HG03066 (cell line): ENCODE measurements at regions not wholly inside any gene's neighbourhood (a gene's known extent, or its start where the extent isn't known, plus 50 kb on each side); places are given as distances from the start of the nearest gene placed in this dataset.

Experiments
- ATAC-seq: cut with Tn5 transposase; IDR thresholded peaks from one replicate; pipeline ENCODE4 v1.9.1; 2021; ENCODE audit warnings: low read depth; ENCODE audit not compliant: unreplicated experiment

DNA sequence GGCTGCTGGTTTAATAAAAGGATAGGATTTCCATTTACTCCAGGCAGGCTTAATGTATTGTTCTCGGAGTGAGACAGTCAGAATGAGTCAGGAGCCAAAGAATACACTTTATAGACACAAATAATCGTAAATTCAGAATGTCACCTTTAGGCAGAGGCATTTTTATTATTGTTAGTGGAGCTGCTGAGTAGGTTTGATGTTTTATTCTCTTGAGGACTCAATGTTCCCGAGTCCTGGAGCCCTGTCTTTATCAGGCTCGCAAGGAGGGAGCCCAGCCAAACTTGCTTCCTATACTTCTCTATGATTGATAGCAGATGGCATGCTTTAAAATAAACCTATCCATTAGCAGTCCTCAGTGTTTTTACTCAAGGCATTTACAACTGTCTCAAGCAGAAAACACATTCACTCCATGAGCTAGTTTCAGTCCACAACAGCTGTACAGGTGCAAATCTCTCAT lies 492.3 kb upstream of the ZEB2 start:
- no peak for ATAC-seq

DNA sequence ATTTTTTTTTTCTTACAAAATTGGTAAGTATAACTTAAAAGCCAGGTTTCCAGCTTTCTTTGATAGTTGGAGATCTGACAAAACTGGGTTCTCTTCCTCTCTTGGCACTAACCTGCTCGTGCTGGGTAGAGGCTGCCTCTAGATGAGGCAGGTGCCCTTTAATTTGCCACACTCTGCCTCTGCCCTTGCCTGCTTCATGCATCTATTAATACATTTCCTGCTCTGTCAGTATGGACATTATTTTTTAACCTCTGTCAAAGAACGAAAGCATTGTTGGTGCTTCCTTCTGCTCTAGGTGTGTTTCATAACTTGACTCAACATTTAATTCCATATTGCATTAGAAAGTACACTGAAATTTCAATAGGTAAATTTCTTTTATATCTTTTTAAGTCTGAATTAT lies 490.7 kb upstream of the ZEB2 start:
- ATAC-seq: no peak

DNA sequence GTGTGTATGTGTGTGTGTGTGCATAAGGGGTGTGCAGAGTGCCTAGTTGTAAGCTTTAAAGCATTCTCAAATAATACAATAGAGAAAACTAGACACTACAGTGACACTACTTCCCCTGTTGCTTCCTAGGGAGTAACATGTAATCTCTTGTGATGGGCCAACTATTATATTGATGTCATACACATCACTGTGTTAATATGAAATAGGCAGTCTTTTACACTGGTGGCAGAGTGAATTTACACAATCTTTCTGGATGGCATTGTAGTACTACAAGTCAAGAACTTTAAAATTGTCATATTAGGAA lies 488.0 kb upstream of the ZEB2 start:
- ATAC-seq: no peak

DNA sequence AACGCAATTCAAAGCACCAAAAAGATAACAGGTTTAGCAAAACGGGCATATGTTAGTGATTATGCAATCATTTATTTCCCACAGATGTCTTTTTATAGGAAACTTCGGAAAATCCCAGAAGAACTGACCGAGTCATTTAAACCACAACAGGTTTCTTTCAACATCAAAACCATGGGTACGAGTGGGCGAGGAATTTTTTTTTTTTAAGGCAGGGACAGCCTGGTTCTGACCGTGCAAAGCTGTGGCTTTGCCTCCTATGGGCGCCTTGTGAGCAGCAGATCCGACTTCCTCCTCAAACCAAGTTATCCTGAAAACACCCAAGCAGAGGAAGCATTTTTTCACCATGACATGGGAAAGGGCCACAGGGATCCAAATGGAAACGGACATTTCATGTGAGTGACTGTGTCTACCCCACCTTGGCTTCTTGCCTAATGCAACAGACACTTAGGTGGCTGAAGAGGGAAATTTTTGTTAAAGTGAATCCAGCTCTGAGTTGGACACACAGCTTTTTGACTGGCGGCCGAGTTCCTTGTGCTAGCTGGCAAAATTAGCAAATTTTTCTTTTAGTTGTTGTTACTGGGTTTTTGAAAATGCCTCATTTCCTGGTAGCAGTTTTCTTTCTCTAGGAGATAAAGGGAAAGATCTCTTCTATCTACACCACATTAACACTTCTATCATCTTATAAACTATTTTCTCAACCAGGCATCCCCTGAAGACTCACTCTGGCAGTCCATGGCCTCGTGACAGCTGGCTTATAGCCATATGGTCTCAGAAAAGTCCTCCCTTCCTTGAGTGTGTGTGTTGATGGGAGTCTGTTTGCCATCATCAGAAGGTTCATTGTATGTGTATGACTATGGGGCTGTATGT lies 487.4 kb upstream of the ZEB2 start:
- no peak for ATAC-seq

DNA sequence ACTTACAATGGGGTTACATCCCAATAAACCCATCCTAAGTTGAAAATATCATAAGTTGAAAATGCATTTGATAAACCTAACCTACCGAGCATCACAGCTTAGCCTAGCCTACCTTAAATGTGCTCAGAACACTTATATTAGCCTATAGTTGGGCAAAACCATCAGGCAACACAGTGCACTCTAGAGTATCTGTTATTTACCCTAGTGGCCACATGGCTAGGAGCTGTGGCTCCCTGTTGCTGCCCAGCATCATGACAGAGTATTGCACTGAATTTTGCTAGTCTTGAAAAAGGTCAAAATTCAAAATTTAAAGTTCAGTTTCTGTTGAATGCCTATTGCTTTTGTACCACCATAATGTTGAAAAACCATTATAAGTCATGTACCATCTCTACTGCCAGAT lies 482.7 kb upstream of the ZEB2 start:
- no peak for ATAC-seq

DNA sequence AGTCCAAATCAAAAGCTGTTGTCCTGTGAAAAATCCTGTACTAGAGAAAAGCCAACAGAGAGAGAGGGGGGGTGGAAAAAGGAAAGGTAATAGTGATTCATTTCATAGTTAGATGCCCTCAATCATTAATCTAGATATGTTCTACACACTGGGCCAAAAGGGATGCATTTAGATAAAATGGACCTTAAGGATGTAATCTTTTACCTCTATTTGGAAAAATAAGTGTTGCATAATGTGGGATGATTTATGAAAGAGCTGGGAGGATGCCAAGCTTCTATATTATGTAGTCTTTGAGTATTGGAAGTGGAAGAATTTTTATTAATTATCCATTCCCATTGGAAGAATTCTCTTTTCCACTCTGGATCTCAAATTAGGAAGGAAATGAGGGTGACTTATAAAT lies 480.5 kb upstream of the ZEB2 start:
- no peak for ATAC-seq

DNA sequence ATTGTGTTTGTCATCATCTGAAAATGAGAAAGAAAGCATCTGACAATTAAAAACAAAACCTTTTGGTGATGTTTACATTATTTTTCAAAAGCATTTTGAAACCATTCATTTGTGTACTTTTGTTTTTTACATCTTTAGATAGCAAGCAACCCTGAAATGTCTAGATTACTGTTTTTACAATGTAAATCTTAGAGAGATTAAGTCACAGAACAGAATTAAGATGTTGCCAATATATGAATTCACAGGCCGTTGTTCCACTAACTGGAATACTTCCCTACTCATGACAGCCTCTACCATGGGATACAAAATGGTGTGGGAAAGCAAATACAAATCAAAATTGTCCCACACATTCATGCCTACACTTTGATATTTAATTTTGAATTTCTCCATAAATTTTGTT lies 480.0 kb upstream of the ZEB2 start:
- ATAC-seq: no peak

DNA sequence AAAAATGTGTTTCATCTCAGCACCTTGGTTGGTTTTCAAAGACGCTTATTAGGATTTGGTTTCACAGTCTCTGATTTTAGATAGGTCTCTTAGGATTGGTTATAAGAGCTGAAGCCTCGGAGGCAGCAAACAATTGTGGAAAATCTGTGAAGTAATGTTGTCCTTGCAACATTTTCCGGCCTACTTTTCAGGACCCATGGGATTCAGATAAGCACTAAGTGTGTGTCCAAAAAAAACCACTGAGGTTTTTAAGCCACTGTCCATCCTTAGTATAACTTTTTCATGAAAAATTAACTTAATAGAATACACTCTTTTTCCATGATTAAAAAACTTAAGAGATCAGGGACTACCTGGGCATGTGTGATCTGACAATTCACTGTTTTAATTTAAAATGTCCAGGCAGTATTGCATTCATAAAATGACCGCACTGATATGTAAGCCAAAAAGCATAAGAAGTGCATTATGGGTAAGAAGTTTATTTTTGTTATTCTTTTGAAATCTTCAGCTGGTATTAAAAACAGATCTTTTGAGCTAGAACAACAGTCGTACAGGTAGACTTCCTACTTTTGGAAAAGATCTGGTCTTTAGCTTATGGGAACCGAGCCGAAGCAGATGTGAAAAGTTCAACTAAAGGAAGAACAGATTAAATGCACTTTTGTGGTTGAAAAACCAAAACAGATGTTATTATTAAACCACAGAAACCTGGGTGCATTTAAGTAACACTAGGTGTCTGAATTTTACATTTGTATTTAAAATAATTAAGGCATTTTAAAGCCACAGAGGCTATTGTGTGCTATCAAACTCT lies 479.4 kb upstream of the ZEB2 start:
- no peak for ATAC-seq

DNA sequence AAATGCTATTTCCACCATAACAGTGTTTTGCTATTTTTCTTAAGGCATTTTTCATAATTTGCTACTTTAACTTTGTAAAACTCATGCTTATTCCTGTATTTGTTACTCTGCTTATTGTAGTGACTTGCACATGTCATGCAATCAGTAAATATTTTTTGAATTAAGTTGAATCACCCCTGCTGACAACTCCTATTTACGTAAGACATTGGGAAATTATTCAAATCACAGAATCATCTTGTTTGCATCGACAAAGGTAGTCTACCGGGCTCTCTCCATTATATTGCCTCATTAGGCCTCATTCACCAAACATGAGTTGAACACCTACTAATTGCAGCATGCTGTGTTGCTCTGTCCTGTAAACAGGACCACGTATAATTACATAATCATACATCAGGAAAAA lies 478.5 kb upstream of the ZEB2 start:
- no peak for ATAC-seq

DNA sequence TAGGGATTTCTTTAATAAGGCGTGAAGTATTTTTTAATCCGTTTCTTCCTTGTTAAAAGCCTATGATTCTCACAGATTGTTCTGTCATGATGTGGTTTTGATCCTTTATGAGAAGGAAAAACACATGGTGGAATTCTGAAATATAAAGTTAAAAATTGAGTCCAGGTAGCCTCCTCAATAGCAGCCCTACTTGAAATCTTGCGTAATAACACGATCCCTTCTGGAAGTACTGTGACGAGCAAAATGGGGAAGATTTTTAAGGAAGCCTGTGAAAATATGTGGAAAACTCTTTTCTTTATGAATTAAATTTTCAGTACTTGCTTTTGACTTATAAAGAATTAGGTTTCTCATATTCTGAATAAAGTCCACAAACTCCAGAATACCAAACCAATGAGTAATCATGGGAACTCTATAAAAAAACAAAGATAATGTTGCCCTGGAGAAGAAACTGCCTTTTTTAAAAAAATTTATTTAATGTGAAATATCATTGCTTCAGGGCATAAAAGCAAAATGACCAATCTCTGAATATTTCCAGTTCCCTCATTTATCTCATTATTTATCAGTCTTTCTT lies 476.4 kb upstream of the ZEB2 start:
- ATAC-seq: no peak

DNA sequence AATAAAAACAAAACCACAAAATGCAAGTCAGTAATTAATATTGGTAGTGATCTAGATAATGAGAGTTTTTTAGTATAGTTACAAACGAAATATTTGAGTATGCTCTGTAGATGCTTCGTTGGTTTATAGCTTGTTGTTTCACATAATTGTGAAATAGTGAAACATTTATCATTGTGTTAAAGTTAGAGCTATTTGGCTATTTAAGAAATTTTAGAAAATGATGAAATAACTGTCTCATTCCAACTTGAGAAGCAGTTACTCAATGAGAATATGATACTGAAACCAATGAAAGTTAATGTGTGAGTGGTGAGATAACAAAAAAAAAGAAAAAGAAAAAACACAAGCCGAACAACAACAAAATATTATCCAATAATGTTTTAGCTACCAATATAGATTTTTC lies 475.6 kb upstream of the ZEB2 start:
- no peak for ATAC-seq

DNA sequence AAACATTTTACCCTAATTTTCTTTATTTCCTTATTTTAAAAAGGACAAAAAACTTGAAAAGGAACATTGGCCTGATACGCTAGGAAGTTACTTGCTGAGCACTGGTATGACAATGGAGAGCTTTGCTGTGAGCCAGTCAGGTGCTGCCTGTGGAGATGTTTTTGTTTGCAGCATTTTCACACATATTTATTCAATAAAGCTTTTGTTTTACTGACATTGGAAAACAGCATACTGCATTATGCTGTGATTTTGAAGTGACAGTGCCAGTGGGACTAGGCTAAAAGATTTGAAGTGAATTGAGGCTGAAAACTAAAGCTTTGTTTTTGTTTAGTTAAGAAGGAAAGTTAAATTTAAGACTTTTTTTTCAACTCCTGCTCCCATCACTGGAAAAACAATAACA lies 470.7 kb upstream of the ZEB2 start:
- ATAC-seq: no peak

DNA sequence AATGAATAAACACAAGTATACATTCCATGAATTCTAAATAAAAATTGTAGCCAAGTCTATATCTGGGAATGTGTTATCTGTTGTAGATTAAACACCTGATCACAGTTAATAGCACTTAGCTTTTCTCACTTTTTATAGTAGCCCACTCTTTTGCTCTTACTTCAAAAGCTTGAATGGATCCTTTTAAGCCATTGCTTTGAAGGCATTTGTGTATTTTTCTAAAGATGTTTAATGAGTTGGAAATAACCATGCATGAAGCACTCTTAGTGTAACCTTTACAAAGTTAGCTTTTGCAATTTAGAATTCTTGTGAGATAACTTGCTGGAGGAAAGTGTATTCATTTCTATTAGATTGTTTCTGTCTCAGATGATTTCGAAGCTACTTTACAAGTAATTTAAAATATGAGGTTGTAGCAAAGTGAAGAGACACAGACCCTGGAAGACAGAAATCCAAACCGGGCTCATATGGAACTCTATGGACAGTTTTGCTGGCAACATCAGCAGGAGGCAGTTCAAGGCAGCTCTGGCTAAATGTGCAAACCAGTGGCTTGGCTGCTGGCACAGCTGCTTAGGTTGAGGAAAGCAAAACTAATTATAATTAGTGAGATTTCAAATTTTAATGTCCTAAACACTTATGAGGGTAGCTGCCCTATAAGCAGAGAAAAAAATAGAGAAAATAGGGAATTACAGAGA lies 469.8 kb upstream of the ZEB2 start:
- ATAC-seq: no peak

DNA sequence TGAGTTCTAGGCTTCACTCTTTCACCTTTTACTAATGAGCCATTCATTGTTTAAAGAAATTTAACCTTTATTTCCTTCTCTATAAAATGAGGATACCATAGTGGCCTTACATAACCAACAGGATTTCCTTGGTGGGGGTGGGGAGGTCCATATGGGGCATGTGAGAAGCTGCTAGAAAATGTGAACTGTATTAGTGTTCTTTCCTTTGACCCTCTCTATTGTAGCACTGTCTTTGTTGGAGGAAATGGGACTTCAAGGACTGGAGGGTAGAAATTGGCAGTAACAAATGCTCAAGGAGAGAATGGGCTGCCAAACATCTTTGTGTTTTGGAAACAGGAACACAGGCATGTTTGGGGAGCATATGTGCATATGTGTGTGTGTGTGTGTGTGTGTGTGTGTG lies 468.7 kb upstream of the ZEB2 start:
- no peak for ATAC-seq

DNA sequence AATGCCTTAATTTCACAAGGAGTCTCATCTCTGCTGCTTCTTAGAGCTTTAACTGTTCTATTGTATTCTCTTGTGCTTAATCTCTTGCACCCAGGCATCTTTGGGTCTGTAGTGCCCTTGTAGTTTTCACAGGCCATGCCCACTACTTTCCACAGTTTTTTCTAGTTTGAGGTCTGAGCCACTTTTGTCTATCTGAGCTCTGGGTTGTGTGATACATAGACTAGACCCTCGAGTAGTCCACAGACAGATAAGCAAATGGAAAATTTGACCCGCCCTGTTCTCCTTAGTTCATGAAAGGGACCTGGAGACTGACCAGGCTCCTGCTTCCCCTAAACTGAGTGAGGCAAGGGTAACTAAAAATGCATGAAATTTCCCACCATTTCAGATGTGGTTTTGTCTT lies 466.8 kb upstream of the ZEB2 start:
- ATAC-seq: no peak

DNA sequence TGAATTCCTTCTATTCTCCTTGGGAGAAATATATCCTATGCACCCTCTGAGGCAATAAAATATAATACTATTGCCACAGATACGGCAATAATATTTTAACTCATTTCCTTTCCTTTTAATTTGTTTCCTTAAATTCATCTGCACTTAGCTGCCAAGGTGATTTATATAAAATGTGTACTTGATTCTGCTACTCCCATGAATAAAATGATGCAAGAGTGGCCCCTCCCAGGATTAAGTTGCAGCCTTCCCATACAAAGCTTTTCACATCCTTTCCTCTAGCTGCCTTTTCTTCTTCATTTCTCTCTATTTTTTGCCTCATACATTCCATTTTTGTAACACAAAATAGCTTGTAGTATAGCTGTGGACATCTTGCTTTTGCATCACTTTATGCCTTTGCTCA lies 464.1 kb upstream of the ZEB2 start:
- no peak for ATAC-seq

DNA sequence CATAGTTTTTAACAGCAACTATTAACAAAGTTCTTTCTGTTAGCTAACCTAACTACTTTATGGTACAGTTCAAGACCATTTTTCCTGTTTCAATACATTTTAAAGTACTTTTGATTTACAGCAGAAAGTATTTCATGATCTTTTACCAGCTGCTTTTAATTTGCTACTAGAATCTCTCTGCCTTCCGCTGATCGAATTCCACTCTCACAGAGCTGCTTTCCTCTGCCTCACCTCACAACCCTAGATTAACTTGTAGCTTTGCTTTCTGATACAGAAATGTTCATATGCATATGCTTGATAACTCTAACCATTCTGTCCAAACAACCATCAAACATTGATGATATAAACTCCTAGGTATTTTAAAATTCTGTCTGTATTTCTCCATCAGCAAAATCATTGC lies 463.2 kb upstream of the ZEB2 start:
- no peak for ATAC-seq

DNA sequence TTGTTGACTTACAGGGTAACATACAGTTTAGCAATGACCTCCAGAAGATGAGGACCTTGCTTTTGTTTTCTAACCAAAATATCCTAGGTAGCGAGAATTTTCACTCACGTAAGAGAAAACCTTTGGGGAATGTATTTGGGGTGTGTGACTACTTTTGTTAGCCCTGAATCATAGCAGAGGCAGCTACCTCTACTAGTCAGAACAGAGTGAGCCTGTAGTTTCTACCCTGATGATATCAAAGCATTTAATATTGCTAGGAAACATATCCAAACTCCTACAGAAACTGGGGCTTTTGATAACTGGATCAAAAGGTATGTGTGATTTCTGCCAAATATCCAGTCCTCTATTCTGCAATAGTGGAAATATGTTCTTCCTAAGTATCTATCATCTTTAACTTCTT lies 462.6 kb upstream of the ZEB2 start:
- no peak for ATAC-seq

DNA sequence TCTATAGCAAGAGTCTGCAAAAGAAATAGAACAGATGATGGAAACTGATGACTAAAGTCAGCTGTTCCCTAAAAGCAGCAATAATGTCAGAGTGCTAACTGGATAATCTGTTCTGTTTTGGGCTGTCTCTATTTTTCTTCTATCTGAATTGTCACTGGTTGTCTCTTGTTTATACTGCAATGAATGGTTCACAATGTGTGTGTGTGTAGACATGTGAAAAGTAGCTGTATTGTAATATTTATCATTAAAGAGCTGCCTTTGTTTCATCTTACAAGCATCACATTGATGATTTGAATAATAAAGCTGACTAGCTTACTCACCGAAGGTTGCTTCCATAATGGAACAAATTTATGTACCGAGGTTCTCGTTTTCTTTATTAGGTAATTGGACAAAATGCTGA lies 456.0 kb upstream of the ZEB2 start:
- no peak for ATAC-seq

DNA sequence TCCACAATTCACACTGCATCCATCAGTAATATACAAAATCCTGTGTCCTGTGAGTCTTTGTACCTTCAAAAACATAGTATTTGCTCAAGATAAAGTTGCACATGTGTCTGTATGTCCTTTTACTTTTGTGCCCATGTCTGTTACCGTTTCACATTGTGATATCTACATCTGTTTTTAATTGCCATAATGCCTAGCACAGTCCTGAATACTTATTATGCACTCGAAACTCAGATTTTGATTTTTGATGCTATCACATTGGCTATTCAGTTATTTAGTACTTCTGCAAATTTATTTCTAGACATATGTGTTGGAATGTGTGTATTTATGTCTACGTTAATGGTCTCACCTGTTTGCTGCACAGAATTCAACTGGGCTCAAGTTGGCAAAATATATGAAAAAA lies 452.8 kb upstream of the ZEB2 start:
- ATAC-seq: no peak

DNA sequence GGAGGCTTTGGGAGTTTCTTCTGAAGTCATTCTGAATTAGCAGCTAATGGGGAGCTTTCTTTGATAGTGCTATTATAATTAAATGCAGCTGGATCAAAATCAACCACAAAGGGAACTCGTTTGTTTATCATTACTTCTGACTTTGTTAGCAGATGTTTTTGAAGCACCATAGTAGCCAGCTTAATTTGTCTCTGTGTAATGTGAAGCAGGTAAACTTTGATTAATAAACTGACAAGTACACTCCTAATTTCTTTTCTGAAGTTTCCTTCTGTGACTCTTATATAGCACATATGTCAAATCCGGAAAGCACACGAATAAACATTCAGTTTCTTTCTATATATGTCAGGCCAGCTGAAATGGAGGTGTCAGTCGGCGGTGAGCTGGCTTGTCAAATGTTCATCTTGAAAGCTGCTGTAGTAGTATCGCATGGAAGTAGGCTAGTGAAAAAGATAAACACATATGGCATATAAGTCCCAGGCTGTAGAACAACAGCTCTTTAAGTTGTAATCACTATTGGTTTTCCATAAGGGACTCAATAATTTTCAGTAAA lies 451.9 kb upstream of the ZEB2 start:
- no peak for ATAC-seq
